ENCODE measurements at regions not wholly inside any gene's neighbourhood (a gene's known extent, or its start where the extent isn't known, plus 50 kb on each side); places are given as distances from the start of the nearest gene placed in this dataset.

DNA sequence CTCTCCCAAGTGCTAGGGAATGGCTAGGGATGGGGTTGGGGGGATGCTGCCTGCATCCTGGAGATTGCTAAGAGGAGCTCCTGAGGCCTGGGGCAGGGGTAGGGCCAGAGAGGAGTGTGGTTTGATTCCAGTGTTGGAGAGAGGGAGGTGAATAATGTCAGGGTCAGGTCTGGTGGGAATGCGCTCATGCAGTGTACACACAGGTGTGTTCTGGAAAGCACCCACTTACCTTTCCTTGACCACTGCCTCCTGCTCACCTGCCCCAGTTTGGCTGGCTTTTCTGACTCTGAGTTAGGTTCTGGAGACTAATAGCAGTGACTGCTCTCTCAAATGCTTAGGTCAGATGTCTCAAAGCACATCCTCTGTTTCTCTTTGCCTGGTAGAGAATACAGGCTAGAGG, 135.4 kb upstream of the BMPER start:
- H3K4me1 Mint-ChIP-seq = no peaks in the 10 kb centered on the region

DNA sequence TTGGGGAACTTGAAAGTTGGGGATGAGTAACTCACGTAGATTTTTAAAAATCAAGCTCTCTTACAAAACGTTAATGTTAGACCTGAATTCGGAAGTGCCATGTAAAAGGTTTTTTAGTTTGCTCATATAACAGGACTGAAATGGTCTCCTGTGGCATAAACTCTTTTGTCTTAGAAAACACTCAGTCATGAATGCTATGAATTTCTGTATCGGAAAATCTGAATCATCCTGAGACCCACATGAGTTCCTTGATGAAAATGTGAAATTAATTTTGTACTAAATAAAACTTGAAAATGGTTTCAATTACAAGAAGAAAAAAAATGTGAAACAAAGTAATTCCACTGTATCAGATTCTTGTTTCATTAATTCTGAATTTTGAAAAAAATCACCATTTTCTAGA, 134.8 kb upstream of the BMPER start:
- Mint-ChIP-seq H3K9me3 (peaks cover 0 to 5% (median 1%) of the 10 kb centered on the region in 7 donors), H3K4me1 (no peaks in the 10 kb centered on the region), H3K4me3 (no peak overlapping the region), H3K27ac (no peak overlapping the region), H3K36me3 (no peaks in the 10 kb centered on the region), H3K27me3 (ENCODE audit: low read depth in 3 of 3) (peaks cover 0 to 3% (median 0%) of the 10 kb centered on the region in 3 donors)
- no peak for DNase-seq
- H3K27ac ChIP-seq (ENCODE audit: low read depth in 1 of 2, low read length in 2 of 2) = no peak overlapping the region
- no peaks in the 10 kb centered on the region for H3K9me3 ChIP-seq (replicated peaks in 1 of 2; ENCODE audit: control insufficient read depth in 1 of 2, insufficient read depth in 1 of 2, low read length in 2 of 2)
- H3K4me1 ChIP-seq (ENCODE audit: control insufficient read depth in 1 of 2, insufficient read depth in 2 of 2, low read length in 2 of 2) = no peaks in the 10 kb centered on the region
- whole genome bisulfite sequencing (ENCODE audit: insufficient coverage) = no CpG with 5 or more reads among the region's 4 CpGs
- no peaks in the 10 kb centered on the region for H3K27me3 ChIP-seq (ENCODE audit: control insufficient read depth in 2 of 2, insufficient read depth in 2 of 2, low read length in 2 of 2)
- no peak overlapping the region for H3K4me3 ChIP-seq (replicated peaks in 1 of 3; ENCODE audit: low read depth in 2 of 3, low read length in 3 of 3)
- no peak overlapping the region for H2AFZ ChIP-seq (ENCODE audit: insufficient read depth, low read depth, low read length, poor library complexity, severe bottlenecking)
- H3K36me3 ChIP-seq (replicated peaks in 1 of 2; ENCODE audit: control insufficient read depth in 1 of 2, insufficient read depth in 2 of 2, low read length in 2 of 2) = no peaks in the 10 kb centered on the region
- intact Hi-C loops (cut with micrococcal nuclease) = no loop called here
- no peak overlapping the region for H3K9ac ChIP-seq (ENCODE audit: insufficient read depth, low read length, poor library complexity, severe bottlenecking)
- no peaks in the 10 kb centered on the region for H3K79me2 ChIP-seq (ENCODE audit: insufficient read depth, low read length)
- TF ChIP-seq, protein P1, sequence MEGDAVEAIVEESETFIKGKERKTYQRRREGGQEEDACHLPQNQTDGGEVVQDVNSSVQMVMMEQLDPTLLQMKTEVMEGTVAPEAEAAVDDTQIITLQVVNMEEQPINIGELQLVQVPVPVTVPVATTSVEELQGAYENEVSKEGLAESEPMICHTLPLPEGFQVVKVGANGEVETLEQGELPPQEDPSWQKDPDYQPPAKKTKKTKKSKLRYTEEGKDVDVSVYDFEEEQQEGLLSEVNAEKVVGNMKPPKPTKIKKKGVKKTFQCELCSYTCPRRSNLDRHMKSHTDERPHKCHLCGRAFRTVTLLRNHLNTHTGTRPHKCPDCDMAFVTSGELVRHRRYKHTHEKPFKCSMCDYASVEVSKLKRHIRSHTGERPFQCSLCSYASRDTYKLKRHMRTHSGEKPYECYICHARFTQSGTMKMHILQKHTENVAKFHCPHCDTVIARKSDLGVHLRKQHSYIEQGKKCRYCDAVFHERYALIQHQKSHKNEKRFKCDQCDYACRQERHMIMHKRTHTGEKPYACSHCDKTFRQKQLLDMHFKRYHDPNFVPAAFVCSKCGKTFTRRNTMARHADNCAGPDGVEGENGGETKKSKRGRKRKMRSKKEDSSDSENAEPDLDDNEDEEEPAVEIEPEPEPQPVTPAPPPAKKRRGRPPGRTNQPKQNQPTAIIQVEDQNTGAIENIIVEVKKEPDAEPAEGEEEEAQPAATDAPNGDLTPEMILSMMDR (IDR thresholded peaks at IDR 0.05) = no peak
- no peak overlapping the region for H3K4me2 ChIP-seq (replicated peaks; ENCODE audit: extremely low read depth, low read length, poor library complexity, severe bottlenecking)
- H4K20me1 ChIP-seq (ENCODE audit: insufficient read depth, low read length) = no peaks in the 10 kb centered on the region

More for the DNA sequence above, 135.4 kb upstream of the BMPER start:
- H3K9me3 Mint-ChIP-seq = peaks cover 0 to 5% (median 1%) of the 10 kb centered on the region in 7 donors
- intact Hi-C loops (cut with micrococcal nuclease) = no loop called here
- Histone ChIP-seq H3K36me3 (replicated peaks in 1 of 2; ENCODE audit: control insufficient read depth in 1 of 2, insufficient read depth in 2 of 2, low read length in 2 of 2) (no peaks in the 10 kb centered on the region), H3K4me3 (replicated peaks in 1 of 3; ENCODE audit: low read depth in 2 of 3, low read length in 3 of 3) (no peak overlapping the region), H2AFZ (ENCODE audit: insufficient read depth, low read depth, low read length, poor library complexity, severe bottlenecking) (no peak overlapping the region), H3K4me2 (replicated peaks; ENCODE audit: extremely low read depth, low read length, poor library complexity, severe bottlenecking) (no peak overlapping the region), H4K20me1 (ENCODE audit: insufficient read depth, low read length) (no peaks in the 10 kb centered on the region), H3K9ac (ENCODE audit: insufficient read depth, low read length, poor library complexity, severe bottlenecking) (no peak overlapping the region), H3K9me3 (replicated peaks in 1 of 2; ENCODE audit: control insufficient read depth in 1 of 2, insufficient read depth in 1 of 2, low read length in 2 of 2) (no peaks in the 10 kb centered on the region), H3K4me1 (ENCODE audit: control insufficient read depth in 1 of 2, insufficient read depth in 2 of 2, low read length in 2 of 2) (no peaks in the 10 kb centered on the region), H3K79me2 (ENCODE audit: insufficient read depth, low read length) (no peaks in the 10 kb centered on the region), H3K27me3 (ENCODE audit: control insufficient read depth in 2 of 2, insufficient read depth in 2 of 2, low read length in 2 of 2) (no peaks in the 10 kb centered on the region), H3K27ac (ENCODE audit: low read depth in 1 of 2, low read length in 2 of 2) (no peak overlapping the region)
- DNase-seq = no peak
- no peaks in the 10 kb centered on the region for H3K36me3 Mint-ChIP-seq
- TF ChIP-seq, protein P1 (IDR thresholded peaks at IDR 0.05) = no peak
- no peak overlapping the region for H3K4me3 Mint-ChIP-seq
- H3K27ac Mint-ChIP-seq = no peak overlapping the region
- no CpG with 5 or more reads among the region's 1 CpG for WGBS (ENCODE audit: insufficient coverage)
- H3K27me3 Mint-ChIP-seq (ENCODE audit: low read depth in 3 of 3) = peaks cover 0 to 3% (median 0%) of the 10 kb centered on the region in 3 donors
